Thoracic aorta (tissue), 2 donors: ENCODE measurements at regions not wholly inside any gene's neighbourhood (a gene's known extent, or its start where the extent isn't known, plus 50 kb on each side); places are given as distances from the start of the nearest gene placed in this dataset.
A peak's percentile ranks its signal among the peaks of the same experiment; 100 is the strongest.

Experiments
- ATAC-seq: fragments of 150-250 bp; one replicate; pipeline ENCODE4 v1.8.0; 2017; ENCODE audit warnings: low read depth; ENCODE audit not compliant: insufficient number of reproducible peaks, low FRiP score
- DNase-seq: peaks from one replicate; pipeline ENCODE4 v3.0.0-alpha.2; 2020; ENCODE audit warnings: low spot score
- H3K27ac ChIP-seq, 2 donors: fragments of 200-600 bp; sonication (generic); 1 replicate in 1 of 2; 2 replicates in 1 of 2; pipeline ENCODE4 v1.5.1; 2016; ENCODE audit warnings: mild to moderate bottlenecking in 2 of 2, moderate library complexity in 2 of 2
- H3K27me3 ChIP-seq: fragments of 200-600 bp; sonication (generic); replicated peaks from 2 replicates; pipeline ENCODE4 v1.6.0; 2016; ENCODE audit warnings: mild to moderate bottlenecking; ENCODE audit not compliant: insufficient read depth
- H3K36me3 ChIP-seq: fragments of 200-600 bp; sonication (generic); one replicate; pipeline ENCODE4 v1.5.1; 2016
- H3K4me1 ChIP-seq, 2 donors: fragments of 200-600 bp; sonication (generic); 1 replicate in 1 of 2; 2 replicates in 1 of 2; pipeline versions ENCODE4 v1.5.1 to v1.6.0; 2016; ENCODE audit warnings: low read depth in 2 of 2, mild to moderate bottlenecking in 1 of 2; ENCODE audit not compliant: control insufficient read depth in 1 of 2
- H3K4me3 ChIP-seq: fragments of 200-600 bp; sonication (generic); 2 replicates; pipeline ENCODE4 v1.5.1; 2016; ENCODE audit warnings: mild to moderate bottlenecking
- H3K9me3 ChIP-seq: fragments of 200-600 bp; sonication (generic); 2 replicates; pipeline ENCODE4 v1.5.1; 2016
- CTCF ChIP-seq: fragments of 200-600 bp; sonication (generic); IDR thresholded peaks from one replicate; pipeline ENCODE4 v1.5.1; 2019; ENCODE audit warnings: antibody characterized with exemption

- no peak for TF ChIP-seq CTCF
- Histone ChIP-seq H3K27me3 (no peaks in the 10 kb centered on the region), H3K4me3 (no peak overlapping the region), H3K9me3 (no peaks in the 10 kb centered on the region), H3K27ac (no peak overlapping the region), H3K36me3 (no peaks in the 10 kb centered on the region), H3K4me1 (peaks cover 6 to 21% of the 10 kb centered on the region in 2 donors)
- DNase-seq (no peak), ATAC-seq (no peak)
Observed at GRCh38 chr5:173667702-173668101, 51.3 kb upstream of the BOD1 start.

GRCh38 chr5:173668245-173668800 is 51.9 kb upstream of the BOD1 start:
- H3K4me1 ChIP-seq, result peaks cover 6 to 21% of the 10 kb centered on the region in 2 donors
- no peak for ATAC-seq
- DNase-seq, result no peak
- no peak overlapping the region for H3K4me3 ChIP-seq
- no peak for TF ChIP-seq CTCF
- no peaks in the 10 kb centered on the region for H3K27me3 ChIP-seq
- no peaks in the 10 kb centered on the region for H3K36me3 ChIP-seq
- H3K9me3 ChIP-seq, result no peaks in the 10 kb centered on the region
- no peak overlapping the region for H3K27ac ChIP-seq

GRCh38 chr5:173668910-173669309 is 52.5 kb upstream of the BOD1 start:
- no peak overlapping the region for H3K4me3 ChIP-seq
- no peak for TF ChIP-seq CTCF

GRCh38 chr5:173669483-173669882 is 53.0 kb upstream of the BOD1 start:
- H3K27ac ChIP-seq, result no peak overlapping the region

More at GRCh38 chr5:173668910-173669309, 52.5 kb upstream of the BOD1 start:
- Histone ChIP-seq H3K36me3 (no peaks in the 10 kb centered on the region), H3K9me3 (no peaks in the 10 kb centered on the region), H3K4me1 (peaks cover 6 to 21% of the 10 kb centered on the region in 2 donors), H3K27me3 (no peaks in the 10 kb centered on the region), H3K27ac (no peak overlapping the region)
- ATAC-seq (no peak), DNase-seq (no peak)

GRCh38 chr5:173670130-173670651 is 53.7 kb upstream of the BOD1 start:
- Histone ChIP-seq H3K27me3 (no peaks in the 10 kb centered on the region), H3K9me3 (no peaks in the 10 kb centered on the region), H3K4me3 (peak overlapping the region; percentile 57), H3K27ac (no peak overlapping the region), H3K36me3 (no peaks in the 10 kb centered on the region), H3K4me1 (peaks cover 6 to 21% of the 10 kb centered on the region in 2 donors)
- ATAC-seq (no peak), DNase-seq (no peak)
- TF ChIP-seq CTCF, result no peak

More at GRCh38 chr5:173669483-173669882, 53.0 kb upstream of the BOD1 start:
- no peak for DNase-seq
- no peak for ATAC-seq
- peaks cover 6 to 21% of the 10 kb centered on the region in 2 donors for H3K4me1 ChIP-seq
- H3K36me3 ChIP-seq, result no peaks in the 10 kb centered on the region
- no peak for TF ChIP-seq CTCF
- H3K4me3 ChIP-seq, result no peak overlapping the region
- no peaks in the 10 kb centered on the region for H3K9me3 ChIP-seq
- no peaks in the 10 kb centered on the region for H3K27me3 ChIP-seq
